ENCODE measurements at regions not wholly inside any gene's neighbourhood (a gene's known extent, or its start where the extent isn't known, plus 50 kb on each side); places are given as distances from the start of the nearest gene placed in this dataset.
A peak's percentile ranks its signal among the peaks of the same experiment; 100 is the strongest.

DNA sequence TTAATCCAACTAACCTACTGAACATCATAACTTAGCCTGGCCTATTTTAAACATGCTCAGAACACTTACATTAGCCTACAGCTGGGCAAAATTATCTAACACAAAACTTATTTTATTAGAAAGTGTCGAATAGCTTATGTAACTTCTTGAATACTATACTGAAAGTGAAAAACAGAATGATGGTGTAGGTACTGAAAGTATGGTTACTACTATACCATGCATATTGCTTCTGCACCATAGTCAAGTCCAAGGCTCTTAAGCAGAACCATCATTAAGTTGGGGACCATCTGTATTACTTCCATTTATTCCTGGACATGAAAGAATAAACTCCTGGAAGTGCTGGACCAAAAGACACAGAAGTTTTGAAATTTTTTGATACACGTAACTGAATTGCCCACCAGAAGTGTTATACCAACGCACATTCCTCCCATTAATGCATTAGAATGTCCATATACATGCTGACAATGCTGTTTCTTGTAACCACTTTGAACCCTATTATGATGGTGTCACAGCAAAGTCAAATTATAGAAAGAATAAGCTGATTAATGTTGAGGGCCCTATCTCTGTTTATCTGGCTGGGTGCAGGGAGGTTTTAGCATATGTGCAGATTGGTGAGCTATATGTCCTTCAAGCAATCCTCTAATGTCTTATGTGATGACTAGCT lies 375.7 kb downstream of the ACTL7B start:
- DNase-seq = no peak

- DNase-seq = no peak
Observed at GRCh38 chr9:108478431-108479332, 377.1 kb downstream of the ACTL7B start.

GRCh38 chr9:108477529-108478006 lies 378.2 kb downstream of the ACTL7B start:
- DNase-seq = peak; percentile 53

- no peak for DNase-seq
Observed at GRCh38 chr9:108476574-108476973, 379.2 kb downstream of the ACTL7B start.

- DNase-seq = no peak
Observed at GRCh38 chr9:108475813-108476212, 380.0 kb downstream of the ACTL7B start.

GRCh38 chr9:108474356-108474755 lies 381.4 kb downstream of the ACTL7B start:
- DNase-seq = no peak

DNA sequence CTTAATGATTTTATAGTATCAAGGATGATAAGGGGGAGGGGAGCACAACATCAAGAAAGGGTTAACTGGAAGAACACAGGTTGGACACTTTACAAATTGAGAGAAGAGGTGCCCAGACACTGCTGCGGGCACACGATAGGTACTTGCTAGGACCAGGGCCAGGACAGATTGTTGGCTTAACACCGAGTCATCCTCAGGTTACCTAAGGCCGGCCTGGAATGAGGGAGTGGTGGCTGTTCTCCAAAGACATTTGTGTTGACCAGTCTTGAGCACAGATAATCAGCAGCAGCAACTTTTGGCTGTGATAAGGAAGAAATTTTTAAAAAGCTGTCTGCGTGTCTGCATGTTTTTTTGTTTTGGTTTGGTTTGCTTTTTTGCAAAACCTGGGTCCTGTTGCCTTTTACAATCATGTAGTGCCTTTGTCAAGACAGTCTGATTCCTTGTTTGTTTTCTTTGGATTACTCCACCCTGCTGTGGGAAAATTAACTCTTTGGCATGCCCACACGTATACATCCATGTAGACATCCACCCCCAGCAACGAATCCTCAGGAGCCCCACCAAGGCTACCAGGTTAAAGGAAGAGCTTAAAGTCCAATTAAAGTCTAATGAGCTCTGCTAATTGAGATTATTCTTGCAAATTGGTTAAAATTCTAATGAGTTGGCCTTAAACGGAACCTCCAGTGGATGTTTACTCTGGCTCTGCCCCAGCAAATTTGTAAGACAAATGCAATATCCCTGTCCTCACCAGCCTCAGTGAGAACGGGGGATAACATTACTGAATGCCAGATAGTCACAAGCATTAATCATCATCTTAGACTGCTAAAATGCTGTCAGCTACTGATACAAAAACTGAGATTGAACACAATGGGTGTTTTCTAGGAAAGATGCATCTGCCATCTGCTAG lies 382.3 kb downstream of the ACTL7B start:
- DNase-seq = no peak

DNA sequence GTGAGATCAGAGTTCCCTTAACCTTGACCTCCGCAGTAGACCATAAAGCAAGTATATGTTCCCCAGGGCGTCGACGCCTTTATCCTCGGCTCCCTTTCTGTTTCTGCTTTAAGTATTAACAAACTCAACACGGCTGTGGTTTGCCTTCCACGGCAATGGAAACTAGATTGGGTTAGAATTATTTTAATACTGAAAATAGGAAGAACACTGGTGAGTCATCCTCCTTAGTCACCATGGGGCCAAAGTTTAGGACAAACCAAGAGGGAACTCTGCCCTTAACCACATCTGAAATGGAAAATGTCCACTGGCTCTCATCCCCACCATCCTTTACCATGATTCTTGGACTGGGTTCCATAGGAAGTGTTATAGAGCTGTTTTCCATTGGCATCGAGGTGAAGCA lies 386.1 kb downstream of the ACTL7B start:
- DNase-seq = no peak

DNA sequence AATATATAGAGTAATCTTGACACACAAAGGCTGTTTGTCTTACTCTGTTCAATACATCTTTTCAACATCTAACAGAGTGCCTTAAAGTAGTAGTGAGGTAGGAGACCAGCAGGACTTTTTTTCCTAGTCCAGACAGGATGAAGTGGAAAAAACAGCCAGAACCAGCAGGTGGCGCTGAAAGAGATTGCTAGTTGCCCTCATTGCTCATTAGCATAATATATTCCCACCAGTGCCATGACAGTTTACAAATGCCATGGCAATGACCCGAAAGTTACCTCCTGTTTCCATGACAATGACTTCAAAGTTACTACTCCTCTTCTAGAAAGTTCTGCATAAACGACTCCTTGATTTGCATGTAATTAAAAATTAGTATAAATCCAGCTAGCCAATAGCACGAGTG lies 387.4 kb downstream of the ACTL7B start:
- no peak for DNase-seq

DNA sequence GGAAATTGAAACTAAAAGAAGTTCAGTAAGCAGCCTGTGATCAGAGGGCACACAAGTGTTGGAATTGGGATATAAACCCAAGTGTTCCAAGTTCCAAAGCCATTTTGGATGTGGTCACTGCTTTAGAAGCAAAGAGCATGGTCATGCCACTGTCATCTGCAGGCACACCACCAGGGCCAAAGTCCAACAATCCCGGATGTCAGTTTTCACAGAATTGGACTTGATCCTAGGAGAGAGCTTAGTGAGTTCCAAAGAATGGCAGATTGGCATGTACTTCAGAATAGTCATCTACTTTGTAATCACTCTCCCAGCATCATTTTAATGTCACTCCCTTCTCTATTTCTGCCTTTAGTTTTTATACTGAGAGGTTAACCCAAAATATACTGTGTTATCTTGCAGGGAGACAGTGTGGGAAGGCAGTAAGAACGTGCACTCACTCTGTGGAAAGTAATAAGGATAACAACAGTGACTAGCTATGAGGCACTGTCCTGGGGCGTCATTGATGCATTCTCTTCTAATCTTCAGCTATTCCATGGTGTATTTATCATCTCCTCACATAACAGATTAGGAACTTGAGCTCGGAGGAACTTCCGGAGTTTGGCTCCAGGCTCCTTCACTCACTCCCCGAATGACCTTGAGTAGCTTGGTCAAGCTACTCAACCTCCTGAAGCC lies 388.0 kb downstream of the ACTL7B start:
- no peak for DNase-seq

DNA sequence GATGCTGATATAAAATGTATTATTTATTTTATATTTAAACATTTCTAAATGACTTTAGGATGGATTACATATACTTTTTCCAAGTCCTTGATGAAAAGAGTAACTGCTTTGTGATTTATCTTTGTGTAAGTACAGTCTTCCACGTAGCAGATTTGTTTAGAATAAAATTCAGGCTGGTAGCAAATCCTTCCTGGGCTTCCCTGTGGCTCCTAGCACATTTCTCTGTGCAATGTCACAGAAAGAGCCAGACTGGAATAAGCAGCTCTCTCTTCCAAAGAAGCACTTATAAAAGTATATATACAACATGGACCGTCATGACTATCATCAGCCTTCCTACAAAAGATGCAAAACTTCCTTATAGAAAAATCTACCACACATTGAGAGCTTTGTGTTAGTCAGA lies 388.6 kb downstream of the ACTL7B start:
- DNase-seq = no peak

GRCh38 chr9:108466304-108466703 lies 389.5 kb downstream of the ACTL7B start:
- no peak for DNase-seq

DNA sequence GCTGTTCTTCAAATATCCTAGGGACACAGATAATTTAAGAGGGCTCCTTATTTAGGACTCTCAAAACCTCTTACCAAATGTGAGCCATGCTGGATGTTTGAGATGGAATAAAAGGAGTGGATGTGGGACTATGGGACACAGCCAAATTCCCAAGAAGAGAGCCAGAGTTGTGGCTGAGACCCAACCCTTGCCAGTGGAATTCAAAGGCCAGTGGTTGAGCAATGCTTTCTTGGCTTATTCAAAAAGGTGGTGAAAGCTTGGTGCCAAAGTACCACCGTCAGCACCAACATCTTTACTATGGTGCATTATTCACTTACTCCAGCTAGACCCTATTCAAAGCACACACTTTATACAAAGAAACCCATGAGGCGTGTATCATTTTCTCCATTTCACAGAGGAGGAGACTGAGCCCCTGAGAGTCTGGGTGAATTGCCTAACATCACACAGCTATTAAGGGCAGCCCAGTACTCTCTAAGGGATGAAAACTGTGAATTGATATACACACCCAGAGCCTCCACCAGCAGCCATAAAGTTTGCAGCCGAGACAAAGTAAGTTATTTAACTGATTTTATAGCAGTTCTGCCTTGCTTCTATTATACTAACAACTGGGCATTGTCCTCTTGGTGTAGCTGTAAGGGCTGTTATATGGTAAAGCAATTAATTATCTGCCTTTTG lies 391.7 kb downstream of the ACTL7B start:
- no peak for DNase-seq

GRCh38 chr9:108456903-108457302 lies 398.9 kb downstream of the ACTL7B start:
- DNase-seq = no peak

DNA sequence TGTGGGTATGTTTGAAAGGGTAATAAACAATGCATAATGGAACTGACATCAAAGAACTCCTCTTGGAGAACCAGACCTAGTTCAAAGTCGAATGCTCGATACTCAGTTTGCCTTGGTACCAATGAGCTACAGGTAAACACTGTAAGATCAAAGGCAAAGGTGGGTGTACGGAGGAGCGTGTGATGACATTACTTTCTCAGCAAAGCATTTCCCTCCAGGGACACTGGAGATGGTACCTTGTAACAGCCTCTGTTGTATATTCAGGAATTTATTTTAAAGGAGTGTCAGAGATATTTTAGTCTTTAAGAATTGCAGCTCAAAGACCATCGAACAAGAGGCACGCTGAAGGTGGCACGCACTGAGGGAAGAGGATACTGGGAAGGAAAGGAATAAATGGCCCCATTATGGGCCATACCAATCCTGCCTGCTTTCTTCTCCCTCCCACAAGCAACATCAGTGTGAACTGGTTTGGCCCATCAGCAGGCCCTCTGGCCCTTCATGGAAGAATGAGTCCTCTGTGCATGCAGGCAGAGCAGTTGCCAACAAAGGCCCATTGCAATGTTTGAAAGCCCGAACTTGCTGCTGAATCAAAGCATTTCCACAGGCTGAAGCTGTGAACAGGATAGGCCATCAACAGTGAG lies 410.2 kb downstream of the ACTL7B start:
- DNase-seq = peak; percentile 17

- DNase-seq = peak; percentile 79
Observed at GRCh38 chr9:108444400-108445358, 411.1 kb downstream of the ACTL7B start.

DNA sequence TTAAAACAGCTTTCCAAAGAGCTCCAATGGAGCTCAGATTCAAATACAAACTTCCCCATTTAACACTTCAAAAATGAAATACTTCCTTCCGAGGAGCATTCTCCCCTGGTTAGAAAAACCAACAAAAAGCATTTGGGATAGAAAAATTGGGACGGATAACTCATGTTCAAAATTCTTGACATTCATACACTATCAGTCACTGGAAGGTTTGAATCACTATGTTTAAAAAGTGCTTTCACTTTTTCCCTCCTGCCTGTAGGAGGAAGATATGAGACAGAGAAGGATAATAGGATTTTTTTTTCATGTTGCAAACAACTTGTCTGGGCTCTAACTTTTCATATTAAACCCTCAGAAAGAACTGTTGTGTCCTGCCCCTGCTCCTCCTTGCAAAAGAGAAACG lies 412.0 kb downstream of the ACTL7B start:
- DNase-seq = no peak

- DNase-seq = no peak
Observed at GRCh38 chr9:108443019-108443633, 412.7 kb downstream of the ACTL7B start.

DNA sequence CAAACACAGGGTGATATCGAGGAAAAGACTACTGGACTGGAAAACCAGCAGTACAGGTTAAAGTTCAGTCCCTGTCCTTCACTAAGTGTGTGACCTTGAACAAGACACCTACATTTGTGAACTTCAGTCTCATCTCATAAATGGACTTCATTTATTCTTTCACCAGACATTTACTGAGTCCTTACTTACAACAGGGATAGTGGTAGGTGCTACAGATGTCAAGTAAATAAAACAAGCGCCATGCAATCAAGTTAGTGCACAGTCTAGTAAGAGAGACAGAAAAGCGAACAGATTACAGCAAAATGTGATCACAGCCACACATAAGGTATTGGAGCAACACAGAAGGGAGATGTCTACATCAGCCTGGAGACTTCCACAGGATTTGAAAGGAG lies 413.2 kb downstream of the ACTL7B start:
- no peak for DNase-seq

- no peak for DNase-seq
Observed at GRCh38 chr9:108441726-108442125, 414.1 kb downstream of the ACTL7B start.
